GM19351 (cell line): ENCODE measurements at regions not wholly inside any gene's neighbourhood (a gene's known extent, or its start where the extent isn't known, plus 50 kb on each side); places are given as distances from the start of the nearest gene placed in this dataset.
"Not testable (repeated sequence)": the region's sequence is repeated elsewhere in the genome, so short reads cannot be mapped to it uniquely, and the experiment has no call there.

Source experiments
- ATAC-seq: cut with Tn5 transposase; IDR thresholded peaks from one replicate; pipeline ENCODE4 v1.9.1; 2021; ENCODE audit warnings: mild to moderate bottlenecking, moderate library complexity; ENCODE audit not compliant: unreplicated experiment

- ATAC-seq, result no peak
Measured at GRCh38 chr12:23236066-23236780, 611.3 kb downstream of the ETNK1 start.

DNA sequence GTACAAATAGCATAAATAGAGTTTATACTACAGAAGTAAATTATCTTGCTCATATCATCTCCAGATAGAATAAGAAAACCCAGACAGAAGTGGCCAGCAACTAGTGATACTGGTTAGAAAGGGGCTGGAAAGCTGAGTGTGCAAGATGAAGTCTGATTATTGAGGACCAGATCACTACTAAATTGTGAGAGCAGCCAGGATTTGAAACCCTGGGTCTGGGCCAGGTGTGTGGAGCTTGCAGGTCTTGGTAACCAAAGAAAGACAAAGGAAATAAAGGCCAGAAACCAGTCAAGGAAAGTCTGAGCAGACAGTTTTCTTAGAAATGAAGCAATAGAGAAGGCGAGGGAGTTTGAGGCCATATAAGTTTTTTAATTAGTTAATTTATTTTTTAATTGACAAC lies 611.8 kb downstream of the ETNK1 start:
- no peak for ATAC-seq

GRCh38 chr12:23238190-23238589 lies 613.2 kb downstream of the ETNK1 start:
- ATAC-seq, result no peak

GRCh38 chr12:23238957-23239356 lies 614.0 kb downstream of the ETNK1 start:
- no peak for ATAC-seq

GRCh38 chr12:23245186-23245585 lies 620.2 kb downstream of the ETNK1 start:
- no peak for ATAC-seq

- no peak for ATAC-seq
Measured at GRCh38 chr12:23253191-23253590, 628.2 kb downstream of the ETNK1 start.

GRCh38 chr12:23253910-23254309 lies 628.9 kb downstream of the ETNK1 start:
- ATAC-seq, result not testable (repeated sequence)

DNA sequence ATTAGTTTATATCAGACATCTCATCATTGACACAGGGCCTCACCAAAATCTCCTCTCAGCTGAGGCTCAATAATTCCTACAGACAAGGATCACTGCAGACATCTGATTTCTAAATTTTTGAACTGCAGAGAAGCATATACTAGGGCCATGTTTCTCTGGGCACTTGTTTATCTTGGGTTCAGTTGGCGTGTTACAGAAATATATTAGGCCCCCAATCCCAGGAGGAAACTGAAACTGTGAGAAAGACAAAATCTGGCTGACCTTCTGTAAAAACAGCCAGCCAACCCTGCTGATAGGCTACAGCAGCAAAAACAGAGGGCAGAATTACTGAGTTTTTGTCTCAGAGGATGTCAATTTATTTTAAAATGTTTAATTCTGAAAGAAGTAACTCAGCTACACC lies 634.6 kb downstream of the ETNK1 start:
- ATAC-seq, result no peak

GRCh38 chr12:23262670-23263069 lies 637.7 kb downstream of the ETNK1 start:
- no peak for ATAC-seq

DNA sequence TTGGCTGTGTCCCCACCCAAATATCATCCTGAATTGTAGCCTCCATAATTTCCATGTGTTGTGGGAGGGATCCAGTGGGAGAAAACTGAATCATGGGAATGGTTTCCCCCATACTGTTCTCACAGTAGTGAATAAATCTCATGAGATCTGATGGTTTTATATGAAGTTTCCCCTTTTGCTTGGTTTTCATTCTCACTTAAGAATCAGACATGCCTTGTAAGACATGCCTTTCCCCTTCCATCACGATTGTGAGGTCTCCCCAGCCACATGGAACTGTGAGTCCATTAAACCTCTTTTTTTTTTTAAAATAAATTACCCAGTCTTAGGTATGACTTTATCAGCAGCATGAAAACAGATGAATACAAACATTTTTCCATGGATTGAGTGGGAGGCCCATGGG lies 652.9 kb downstream of the ETNK1 start:
- no peak for ATAC-seq

DNA sequence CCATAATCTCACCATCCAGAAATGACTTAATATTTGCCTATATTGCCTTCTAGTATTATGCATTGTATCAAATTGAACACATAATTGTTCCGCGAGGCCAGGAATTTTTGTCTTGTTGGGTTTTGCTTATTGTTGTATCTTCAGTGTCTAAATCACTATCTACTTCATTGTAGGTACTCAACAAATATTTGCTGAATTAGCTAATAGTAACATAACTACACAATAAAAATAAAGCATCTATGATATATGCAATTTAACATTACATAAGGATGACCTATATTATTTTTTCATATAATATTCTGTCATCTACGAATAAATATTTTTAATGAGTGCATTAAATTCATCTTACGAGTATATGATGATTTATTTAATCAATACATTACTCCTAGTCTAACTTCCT lies 656.3 kb downstream of the ETNK1 start:
- no peak for ATAC-seq

DNA sequence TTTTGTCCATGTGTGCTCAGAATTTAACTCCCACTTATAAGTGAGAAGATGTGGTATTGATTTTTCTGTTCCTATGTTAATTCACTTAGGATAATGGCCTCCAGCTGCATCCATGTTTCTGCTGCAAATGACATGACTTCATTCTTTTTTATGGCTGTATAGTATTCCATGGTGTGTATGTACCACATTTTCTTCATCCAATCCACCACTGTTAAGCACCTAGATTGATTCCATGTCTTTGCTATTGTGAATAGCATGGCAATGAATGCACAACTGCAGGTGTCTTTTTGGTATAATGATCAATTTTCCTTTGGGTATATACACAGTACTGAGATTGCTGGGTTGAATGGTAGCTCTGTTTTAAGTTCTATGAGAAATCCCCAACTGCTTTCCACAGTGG lies 657.7 kb downstream of the ETNK1 start:
- ATAC-seq, result no peak

DNA sequence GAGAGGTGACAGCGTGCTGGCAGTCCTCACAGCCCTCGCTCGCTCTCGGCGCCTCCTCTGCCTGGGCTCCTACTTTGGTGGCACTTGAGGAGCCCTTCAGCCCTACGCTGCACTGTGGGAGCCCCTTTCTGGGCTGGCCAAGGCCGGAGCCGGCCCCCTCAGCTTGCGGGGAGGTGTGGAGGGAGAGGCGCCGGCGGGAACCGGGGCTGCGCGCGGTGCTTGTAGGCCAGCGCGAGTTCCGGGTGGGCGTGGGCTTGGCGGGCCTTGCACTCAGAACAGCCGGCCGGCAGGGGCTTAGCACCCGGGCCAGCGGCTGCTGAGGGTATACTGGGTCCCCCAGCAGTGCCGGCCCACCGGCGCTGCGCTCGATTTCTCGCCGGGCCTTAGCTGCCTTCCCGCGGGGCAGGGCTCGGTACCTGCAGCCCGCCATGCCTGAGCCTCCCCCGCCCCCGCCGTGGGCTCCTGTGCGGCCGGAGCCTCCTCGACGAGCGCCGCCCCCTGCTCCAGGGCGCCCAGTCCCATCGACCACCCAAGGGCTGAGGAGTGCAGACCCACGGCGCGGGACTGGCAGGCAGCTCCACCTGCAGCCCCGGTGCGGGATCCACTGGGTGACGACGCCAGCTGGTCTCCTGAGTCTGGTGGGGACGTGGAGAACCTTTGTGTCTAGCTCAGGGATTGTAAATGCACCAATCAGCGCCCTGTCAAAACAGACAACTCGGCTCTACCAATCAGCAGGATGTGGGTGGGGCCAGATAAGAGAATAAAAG lies 661.0 kb downstream of the ETNK1 start:
- not testable (repeated sequence) for ATAC-seq

- ATAC-seq, result no peak
Measured at GRCh38 chr12:23290627-23291330, 658.7 kb downstream of the SOX5 start.

DNA sequence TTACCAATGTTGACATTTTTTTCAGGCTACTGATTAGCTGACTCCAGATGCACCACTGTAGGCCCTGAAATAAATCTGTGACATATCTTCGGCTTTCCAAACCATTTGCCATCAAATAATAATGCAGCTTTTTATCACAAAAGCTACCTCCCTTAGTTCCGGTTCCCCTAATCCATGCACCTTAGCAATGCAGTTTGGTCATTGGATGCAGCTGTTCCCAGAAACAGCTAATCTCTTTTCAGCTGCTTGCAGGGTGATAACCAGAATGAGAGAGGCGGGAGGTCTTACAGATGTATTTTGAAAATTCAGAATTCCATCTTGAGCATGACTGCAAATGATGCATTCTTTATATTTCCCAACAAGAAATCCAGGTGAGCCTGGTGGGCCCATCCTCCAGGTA lies 646.2 kb downstream of the SOX5 start:
- no peak for ATAC-seq

DNA sequence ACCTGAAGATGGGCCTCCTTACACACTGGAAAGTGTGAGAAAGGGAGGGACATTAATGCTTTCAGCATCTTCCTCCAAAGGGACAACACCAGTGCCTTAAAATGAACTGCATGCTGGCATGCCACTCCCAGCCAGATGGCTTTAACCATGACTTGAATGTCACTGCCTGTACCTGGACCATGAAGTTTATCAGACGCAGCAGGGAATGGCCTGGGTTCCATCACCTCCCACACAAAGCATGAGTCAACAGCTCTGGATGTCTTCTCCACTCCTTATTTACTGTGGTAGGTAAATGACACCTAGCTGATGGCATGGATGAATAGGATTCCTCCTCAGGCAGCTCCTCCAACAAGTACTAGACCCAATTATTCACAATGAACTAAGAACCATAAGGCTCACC lies 645.6 kb downstream of the SOX5 start:
- no peak for ATAC-seq

DNA sequence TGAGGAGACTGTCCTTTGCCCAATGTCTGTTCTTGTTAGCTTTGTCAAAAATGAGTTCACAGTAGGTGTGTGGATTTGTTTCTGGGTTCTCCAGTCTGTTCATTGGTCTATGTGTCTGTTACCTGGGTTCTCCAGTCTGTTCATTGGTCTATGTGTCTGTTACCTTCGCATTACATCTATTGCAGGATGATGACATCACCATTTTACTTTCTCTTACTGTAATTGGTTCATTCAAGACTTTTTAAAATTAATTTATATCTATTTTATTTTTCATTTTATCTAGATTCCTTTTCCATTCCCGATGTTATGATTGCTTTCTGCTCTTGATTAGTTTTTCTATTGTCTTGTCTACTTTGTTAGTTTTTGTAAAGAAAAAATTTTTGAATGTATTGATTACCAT lies 615.5 kb downstream of the SOX5 start:
- ATAC-seq, result no peak

DNA sequence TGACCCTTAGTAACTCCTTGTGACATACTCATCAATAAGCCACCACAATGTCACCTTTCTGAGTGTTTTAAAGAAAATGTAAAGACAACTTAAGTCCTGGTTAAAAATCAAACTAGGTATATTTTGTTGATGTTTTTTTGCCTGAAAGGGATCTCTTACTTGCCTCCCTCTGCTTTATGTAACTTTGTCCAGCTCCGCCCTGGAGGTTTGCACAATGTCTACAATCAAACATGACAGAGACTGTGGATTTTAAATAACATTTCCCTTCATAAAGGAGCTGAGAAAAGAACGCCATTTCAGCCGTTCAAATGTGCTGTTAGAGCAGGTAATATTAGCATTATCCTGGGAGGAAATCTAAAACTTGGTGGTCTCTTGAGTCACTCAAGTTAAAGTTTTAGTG lies 613.9 kb downstream of the SOX5 start:
- no peak for ATAC-seq

DNA sequence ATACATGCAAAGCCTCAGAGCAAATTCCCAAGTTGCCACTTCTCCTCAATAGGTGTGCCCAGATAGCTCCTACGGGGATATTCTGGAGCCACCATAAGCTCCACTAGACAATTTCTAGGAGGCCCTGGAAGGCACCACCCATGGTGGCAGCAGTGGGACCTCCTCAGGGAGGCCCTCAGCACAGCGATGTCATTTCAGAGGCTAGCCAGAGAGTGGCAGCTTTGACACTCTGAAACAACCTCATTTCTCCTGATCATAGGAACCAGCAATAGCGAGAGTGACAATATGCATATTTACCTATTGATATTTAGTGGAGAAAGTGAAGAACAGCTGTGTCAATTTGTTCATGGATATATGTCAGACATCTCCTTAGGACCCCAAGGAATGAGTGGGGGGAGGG lies 612.3 kb downstream of the SOX5 start:
- ATAC-seq, result no peak

GRCh38 chr12:23340351-23340750 lies 609.1 kb downstream of the SOX5 start:
- no peak for ATAC-seq

DNA sequence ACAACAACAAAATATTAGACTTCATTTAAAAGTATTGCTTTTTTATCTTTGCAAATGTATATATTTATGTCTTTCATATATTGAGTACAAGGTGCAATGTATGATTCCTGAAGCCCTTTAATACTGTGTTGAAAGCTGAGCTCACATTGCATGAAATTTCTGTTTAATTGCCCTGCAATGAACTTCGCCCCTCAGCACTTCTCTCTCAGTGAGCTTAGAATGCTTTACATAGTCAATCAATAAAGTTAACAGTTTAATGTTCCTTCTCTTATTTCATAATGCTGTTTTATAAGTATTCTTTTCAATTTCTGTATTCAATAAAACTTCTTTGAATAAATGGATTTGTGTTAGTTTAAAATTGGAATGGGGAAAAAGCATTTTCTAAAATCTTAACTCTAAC lies 607.1 kb downstream of the SOX5 start:
- no peak for ATAC-seq

DNA sequence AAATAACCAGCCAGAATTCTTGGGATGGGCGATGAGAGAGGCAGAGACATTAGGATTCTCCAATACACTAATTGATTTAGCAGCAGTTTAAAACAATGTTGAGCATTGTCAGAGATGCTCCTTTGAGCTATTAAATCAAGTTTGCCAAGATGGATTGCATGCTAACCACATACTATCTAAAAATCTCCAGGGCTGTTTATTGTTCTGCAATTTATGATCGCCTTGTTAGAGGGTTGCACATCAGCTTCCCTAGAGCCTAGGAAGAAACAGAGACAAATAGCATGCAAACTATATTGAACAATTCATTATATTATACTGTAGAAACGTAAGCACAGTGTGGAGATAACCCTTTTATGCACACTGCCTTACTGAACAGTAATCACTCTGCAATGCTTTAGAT lies 599.9 kb downstream of the SOX5 start:
- ATAC-seq, result no peak
